ENCODE measurements at regions not wholly inside any gene's neighbourhood (a gene's known extent, or its start where the extent isn't known, plus 50 kb on each side); places are given as distances from the start of the nearest gene placed in this dataset.
"Not testable (repeated sequence)": the region's sequence is repeated elsewhere in the genome, so short reads cannot be mapped to it uniquely, and the experiment has no call there.

DNA sequence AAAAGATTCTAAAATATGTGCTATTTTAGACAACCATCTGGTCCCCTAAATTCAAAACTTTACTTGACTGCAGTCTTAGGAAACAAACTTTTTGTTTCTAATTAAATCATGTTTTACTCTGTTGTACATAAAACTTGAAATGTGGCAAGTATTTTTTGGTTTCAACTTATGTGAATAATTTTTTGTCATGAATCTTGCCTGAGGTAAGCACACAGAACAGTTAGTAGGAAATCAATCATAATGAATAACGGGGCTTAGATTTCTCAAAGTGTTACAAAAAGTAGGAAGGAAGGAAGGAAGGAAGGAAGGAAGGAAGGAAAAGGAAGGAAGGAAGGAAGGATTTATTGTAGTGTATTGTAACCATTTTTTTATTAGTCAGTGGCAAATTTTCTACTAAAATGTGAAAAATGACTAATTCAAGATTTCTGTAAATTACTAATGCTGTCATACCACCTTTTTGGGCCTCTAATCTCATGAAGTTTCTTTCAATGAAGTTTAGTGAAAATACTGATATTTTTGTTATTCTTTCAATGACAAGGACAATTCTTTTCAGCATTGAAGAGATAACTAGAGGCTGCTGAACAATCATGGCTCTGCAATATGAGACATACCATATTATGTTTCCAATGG is 1689.2 kb downstream of the OTOL1 start:
- Histone ChIP-seq H3K4me3 (no peak overlapping the region), H3K4me2 (no peak overlapping the region), H3K9me3 (no peaks in the 10 kb centered on the region), H3K4me1 (no peaks in the 10 kb centered on the region), H3K27ac (no peak overlapping the region)
- ATAC-seq (no peak), FAIRE-seq (no peak), DNase-seq (ENCODE audit: low read depth in 1 of 2, low spot score in 1 of 2) (no peak)
- TF ChIP-seq RNF2 (IDR thresholded peaks at IDR 0.05; ENCODE audit: borderline replicate concordance, low read depth) (no peak), ZNF302 (CRISPR knock-in tag; IDR thresholded peaks at IDR 0.05) (no peak), CHD4 (IDR thresholded peaks at IDR 0.05; ENCODE audit: borderline replicate concordance) (no peak), HDAC2 (IDR thresholded peaks at IDR 0.05) (no peak), POLR2AphosphoS2 (conservative IDR thresholded peaks at IDR 0.05; ENCODE audit: low read length) (no peak), ESRRA (IDR thresholded peaks at IDR 0.05; ENCODE audit: borderline replicate concordance, low read length) (no peak), RCOR1 (IDR thresholded peaks at IDR 0.05; ENCODE audit: low read depth, low read length) (no peak), RAD21 (conservative IDR thresholded peaks at IDR 0.05 in 1 of 2, IDR thresholded peaks at IDR 0.05 in 1 of 2) (no peak), MYC (IDR thresholded peaks at IDR 0.05; ENCODE audit: borderline replicate concordance, low read length) (no peak)
- TF ChIP-seq, protein P1, sequence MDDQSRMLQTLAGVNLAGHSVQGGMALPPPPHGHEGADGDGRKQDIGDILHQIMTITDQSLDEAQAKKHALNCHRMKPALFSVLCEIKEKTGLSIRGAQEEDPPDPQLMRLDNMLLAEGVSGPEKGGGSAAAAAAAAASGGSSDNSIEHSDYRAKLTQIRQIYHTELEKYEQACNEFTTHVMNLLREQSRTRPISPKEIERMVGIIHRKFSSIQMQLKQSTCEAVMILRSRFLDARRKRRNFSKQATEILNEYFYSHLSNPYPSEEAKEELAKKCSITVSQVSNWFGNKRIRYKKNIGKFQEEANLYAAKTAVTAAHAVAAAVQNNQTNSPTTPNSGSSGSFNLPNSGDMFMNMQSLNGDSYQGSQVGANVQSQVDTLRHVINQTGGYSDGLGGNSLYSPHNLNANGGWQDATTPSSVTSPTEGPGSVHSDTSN (IDR thresholded peaks at IDR 0.05): no peak
- TF ChIP-seq, protein P2, sequence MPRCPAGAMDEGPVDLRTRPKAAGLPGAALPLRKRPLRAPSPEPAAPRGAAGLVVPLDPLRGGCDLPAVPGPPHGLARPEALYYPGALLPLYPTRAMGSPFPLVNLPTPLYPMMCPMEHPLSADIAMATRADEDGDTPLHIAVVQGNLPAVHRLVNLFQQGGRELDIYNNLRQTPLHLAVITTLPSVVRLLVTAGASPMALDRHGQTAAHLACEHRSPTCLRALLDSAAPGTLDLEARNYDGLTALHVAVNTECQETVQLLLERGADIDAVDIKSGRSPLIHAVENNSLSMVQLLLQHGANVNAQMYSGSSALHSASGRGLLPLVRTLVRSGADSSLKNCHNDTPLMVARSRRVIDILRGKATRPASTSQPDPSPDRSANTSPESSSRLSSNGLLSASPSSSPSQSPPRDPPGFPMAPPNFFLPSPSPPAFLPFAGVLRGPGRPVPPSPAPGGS (IDR thresholded peaks at IDR 0.05): no peak
- TF ChIP-seq, protein P3, sequence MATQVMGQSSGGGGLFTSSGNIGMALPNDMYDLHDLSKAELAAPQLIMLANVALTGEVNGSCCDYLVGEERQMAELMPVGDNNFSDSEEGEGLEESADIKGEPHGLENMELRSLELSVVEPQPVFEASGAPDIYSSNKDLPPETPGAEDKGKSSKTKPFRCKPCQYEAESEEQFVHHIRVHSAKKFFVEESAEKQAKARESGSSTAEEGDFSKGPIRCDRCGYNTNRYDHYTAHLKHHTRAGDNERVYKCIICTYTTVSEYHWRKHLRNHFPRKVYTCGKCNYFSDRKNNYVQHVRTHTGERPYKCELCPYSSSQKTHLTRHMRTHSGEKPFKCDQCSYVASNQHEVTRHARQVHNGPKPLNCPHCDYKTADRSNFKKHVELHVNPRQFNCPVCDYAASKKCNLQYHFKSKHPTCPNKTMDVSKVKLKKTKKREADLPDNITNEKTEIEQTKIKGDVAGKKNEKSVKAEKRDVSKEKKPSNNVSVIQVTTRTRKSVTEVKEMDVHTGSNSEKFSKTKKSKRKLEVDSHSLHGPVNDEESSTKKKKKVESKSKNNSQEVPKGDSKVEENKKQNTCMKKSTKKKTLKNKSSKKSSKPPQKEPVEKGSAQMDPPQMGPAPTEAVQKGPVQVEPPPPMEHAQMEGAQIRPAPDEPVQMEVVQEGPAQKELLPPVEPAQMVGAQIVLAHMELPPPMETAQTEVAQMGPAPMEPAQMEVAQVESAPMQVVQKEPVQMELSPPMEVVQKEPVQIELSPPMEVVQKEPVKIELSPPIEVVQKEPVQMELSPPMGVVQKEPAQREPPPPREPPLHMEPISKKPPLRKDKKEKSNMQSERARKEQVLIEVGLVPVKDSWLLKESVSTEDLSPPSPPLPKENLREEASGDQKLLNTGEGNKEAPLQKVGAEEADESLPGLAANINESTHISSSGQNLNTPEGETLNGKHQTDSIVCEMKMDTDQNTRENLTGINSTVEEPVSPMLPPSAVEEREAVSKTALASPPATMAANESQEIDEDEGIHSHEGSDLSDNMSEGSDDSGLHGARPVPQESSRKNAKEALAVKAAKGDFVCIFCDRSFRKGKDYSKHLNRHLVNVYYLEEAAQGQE (IDR thresholded peaks at IDR 0.05): no peak
- TF ChIP-seq, protein P4, sequence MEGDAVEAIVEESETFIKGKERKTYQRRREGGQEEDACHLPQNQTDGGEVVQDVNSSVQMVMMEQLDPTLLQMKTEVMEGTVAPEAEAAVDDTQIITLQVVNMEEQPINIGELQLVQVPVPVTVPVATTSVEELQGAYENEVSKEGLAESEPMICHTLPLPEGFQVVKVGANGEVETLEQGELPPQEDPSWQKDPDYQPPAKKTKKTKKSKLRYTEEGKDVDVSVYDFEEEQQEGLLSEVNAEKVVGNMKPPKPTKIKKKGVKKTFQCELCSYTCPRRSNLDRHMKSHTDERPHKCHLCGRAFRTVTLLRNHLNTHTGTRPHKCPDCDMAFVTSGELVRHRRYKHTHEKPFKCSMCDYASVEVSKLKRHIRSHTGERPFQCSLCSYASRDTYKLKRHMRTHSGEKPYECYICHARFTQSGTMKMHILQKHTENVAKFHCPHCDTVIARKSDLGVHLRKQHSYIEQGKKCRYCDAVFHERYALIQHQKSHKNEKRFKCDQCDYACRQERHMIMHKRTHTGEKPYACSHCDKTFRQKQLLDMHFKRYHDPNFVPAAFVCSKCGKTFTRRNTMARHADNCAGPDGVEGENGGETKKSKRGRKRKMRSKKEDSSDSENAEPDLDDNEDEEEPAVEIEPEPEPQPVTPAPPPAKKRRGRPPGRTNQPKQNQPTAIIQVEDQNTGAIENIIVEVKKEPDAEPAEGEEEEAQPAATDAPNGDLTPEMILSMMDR (IDR thresholded peaks at IDR 0.05): no peak
- TF ChIP-seq, protein P5, sequence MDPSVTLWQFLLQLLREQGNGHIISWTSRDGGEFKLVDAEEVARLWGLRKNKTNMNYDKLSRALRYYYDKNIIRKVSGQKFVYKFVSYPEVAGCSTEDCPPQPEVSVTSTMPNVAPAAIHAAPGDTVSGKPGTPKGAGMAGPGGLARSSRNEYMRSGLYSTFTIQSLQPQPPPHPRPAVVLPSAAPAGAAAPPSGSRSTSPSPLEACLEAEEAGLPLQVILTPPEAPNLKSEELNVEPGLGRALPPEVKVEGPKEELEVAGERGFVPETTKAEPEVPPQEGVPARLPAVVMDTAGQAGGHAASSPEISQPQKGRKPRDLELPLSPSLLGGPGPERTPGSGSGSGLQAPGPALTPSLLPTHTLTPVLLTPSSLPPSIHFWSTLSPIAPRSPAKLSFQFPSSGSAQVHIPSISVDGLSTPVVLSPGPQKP (IDR thresholded peaks at IDR 0.05; ENCODE audit: low read depth, low read length): no peak
- ChIA-PET POLR2A (no interaction called here), CTCF (no interaction called here)
- 50% methylated on average over 1 of the region's 1 CpG for WGBS (ENCODE audit: missing lambda C conversion rate)

DNA sequence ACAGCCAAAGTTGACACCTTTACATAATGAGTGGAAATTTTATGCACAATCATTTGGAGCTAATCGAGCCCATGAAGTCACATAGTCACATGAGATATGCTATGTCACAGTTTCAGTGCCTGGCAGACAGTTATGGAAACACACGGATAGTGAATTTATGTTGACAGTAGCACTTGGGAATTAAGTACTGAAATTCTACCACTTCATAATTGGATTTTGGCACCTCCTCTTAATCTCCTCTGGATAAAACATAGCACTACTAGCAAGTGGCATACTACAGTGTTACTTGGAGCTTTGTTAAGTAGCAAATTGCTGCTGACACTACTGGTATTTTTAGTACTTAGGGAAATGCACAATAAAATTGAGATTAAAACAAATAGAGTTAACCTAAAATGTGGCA is 1679.4 kb downstream of the OTOL1 start:
- no peak for DNase-seq (ENCODE audit: low read depth in 1 of 2, low spot score in 1 of 2)
- TF ChIP-seq ZC3H11A (IDR thresholded peaks at IDR 0.05) (no peak), MYC (IDR thresholded peaks at IDR 0.05; ENCODE audit: borderline replicate concordance, low read length) (no peak), CHD4 (IDR thresholded peaks at IDR 0.05; ENCODE audit: borderline replicate concordance) (no peak), RNF2 (IDR thresholded peaks at IDR 0.05; ENCODE audit: borderline replicate concordance, low read depth) (no peak), EHMT2 (IDR thresholded peaks at IDR 0.05; ENCODE audit: low read depth) (no peak), SREBF2 (IDR thresholded peaks at IDR 0.05) (no peak), RCOR1 (IDR thresholded peaks at IDR 0.05; ENCODE audit: low read depth, low read length) (no peak), MAFK (IDR thresholded peaks at IDR 0.05; ENCODE audit: partially characterized antibody) (no peak), NFE2L2 (conservative IDR thresholded peaks at IDR 0.05; ENCODE audit: low read length) (no peak)
- TF ChIP-seq, protein P6, sequence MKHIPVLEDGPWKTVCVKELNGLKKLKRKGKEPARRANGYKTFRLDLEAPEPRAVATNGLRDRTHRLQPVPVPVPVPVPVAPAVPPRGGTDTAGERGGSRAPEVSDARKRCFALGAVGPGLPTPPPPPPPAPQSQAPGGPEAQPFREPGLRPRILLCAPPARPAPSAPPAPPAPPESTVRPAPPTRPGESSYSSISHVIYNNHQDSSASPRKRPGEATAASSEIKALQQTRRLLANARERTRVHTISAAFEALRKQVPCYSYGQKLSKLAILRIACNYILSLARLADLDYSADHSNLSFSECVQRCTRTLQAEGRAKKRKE (CRISPR knock-in tag; IDR thresholded peaks at IDR 0.05; ENCODE audit: low read depth): no peak
- TF ChIP-seq, protein P7, sequence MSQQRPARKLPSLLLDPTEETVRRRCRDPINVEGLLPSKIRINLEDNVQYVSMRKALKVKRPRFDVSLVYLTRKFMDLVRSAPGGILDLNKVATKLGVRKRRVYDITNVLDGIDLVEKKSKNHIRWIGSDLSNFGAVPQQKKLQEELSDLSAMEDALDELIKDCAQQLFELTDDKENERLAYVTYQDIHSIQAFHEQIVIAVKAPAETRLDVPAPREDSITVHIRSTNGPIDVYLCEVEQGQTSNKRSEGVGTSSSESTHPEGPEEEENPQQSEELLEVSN (IDR thresholded peaks at IDR 0.05; ENCODE audit: borderline replicate concordance, low read depth): no peak
- no peak overlapping the region for H3K27ac ChIP-seq
- ChIA-PET POLR2A (no interaction called here), CTCF (interaction anchor here (0.8 kb wide), 1 partner anchor 14 kb away, joined by 3 read pairs; no protein-coding TSS in a partner anchor)
- WGBS (ENCODE audit: missing lambda C conversion rate): 33% methylated on average over 2 of the region's 2 CpGs
- ATAC-seq: no peak
- no peak for FAIRE-seq
- H3K4me1 ChIP-seq: no peaks in the 10 kb centered on the region
- H3K4me2 ChIP-seq: no peak overlapping the region
- H3K4me3 ChIP-seq: no peak overlapping the region
- H3K9me3 ChIP-seq: no peaks in the 10 kb centered on the region; the same call in 2 of the 3 replicates

DNA sequence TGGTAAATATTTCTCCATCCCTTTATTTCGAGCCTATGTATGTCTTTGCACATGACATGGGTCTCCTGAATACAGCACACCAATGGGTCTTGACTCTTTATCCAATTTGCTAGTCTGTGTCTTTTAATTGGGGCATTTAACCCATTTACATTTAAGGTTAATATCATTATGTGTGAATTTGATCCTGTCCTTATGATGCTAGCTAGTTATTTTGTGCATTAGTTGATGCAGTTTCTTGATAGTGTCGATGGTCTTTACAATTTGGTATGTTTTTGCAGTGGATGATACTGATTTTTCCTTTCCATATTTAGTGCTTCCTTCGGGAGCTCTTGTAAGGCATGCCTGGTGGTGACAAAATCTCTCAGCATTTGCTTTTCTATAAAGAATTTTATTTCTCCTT is 1675.9 kb downstream of the OTOL1 start:
- 10% methylated on average over 3 of the region's 3 CpGs for WGBS (ENCODE audit: missing lambda C conversion rate)
- H3K27ac ChIP-seq; H3K4me1 ChIP-seq; FAIRE-seq; DNase-seq (ENCODE audit: low read depth in 1 of 2, low spot score in 1 of 2); H3K9me3 ChIP-seq; POLR2A ChIA-PET; ATAC-seq; H3K4me2 ChIP-seq; H3K4me3 ChIP-seq: not testable (repeated sequence)
- CTCF ChIA-PET: interaction anchor here (2.1 kb wide), 1 partner anchor 18 kb away, joined by 4 read pairs; no protein-coding TSS in a partner anchor

All from A549 (cell line).